Fibroblast of skin of right biceps (primary cell): ENCODE measurements at regions not wholly inside any gene's neighbourhood (a gene's known extent, or its start where the extent isn't known, plus 50 kb on each side); places are given as distances from the start of the nearest gene placed in this dataset.

Source experiments
- DNase-seq: peaks from one replicate; pipeline ENCODE4 v3.0.0-alpha.2; 2013

DNA sequence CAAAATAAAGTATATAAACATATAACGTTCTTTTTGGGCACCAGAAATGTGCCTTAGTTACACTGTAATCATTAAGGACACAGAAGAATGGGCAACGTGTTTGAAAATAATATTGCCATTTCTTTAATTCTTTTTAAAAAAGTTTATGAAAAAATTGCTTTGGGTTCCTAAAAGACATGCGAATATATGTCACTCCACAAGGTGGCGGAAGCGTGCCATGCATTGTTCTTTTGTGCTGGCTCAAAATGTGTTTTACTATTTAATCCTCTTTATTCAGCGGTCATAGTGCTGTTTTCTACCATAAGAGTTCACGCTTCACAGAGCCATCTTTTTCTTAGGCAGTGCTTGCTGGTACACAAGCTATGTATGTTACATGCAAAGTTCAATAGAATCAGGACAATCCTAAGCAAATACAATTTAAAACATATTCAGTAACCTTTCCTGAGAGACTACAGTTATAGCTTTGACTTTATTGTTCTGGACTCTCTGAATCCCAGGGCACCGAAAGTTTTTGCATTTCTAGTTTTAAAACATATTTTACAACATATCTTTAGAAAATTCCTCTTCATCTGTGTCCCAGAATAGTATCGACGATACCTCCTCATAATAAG lies 147.8 kb upstream of the ERBB4 start:
- peak; percentile 49 for DNase-seq

DNA sequence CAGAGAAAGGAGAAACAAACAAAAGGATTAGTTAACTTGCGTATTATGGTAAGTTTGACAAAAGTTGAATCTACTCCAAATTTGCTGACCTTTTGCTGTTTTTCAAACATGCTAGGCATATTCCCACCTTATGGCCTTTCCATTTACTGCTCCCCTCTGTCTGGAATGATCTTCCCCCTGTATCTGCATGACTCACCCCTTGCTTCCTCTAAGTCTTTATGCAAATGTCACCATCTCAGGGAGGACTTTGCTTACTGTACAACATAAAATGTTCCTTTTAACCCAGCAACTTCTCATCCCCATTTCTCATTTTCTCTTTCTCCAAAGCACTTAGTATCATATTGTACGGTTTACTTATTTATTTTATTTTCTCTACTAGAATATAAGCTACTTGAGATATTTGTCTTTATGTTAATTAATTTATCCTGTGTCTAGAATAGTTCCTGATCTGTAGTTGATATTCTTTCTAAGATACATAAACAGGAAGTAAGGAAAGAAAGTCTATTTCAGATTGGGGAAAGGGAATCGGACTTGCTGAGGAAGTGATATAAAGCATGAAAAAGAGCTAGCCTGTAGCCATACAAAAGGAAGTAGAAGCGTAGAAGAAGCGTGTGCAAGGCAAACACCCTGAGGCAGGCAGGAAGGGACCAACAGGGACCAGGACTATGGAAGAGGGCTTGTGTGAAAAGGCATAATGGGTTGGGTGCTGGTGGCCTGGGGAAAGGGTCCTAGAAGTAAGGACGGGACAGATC lies 144.9 kb upstream of the ERBB4 start:
- peak; percentile 9 for DNase-seq

DNA sequence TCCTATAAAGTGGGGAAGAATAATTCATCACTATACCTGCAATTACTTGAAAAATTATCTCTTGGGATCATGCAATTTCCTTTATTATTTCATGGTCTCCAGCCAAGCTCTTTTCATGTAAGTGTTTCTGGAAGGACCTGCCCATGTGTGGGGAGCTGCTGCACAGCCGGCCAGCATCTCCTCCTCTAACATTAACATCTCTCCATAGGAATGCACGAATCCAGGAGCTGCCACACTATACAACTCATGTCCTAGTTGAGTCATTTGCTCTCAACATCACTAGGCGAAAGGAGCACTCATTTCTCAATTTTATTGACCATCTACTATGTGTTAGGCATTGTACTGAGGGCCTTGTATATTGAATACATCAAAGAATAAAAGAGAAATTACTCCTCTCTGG lies 144.3 kb upstream of the ERBB4 start:
- DNase-seq = no peak

- DNase-seq = no peak
These were observed 138.9 kb upstream of the ERBB4 start for GRCh38 chr2:212677466-212677865.

GRCh38 chr2:212672186-212672585 lies 133.6 kb upstream of the ERBB4 start:
- no peak for DNase-seq

- no peak for DNase-seq
These were observed 131.2 kb upstream of the ERBB4 start for GRCh38 chr2:212669761-212670160.

DNA sequence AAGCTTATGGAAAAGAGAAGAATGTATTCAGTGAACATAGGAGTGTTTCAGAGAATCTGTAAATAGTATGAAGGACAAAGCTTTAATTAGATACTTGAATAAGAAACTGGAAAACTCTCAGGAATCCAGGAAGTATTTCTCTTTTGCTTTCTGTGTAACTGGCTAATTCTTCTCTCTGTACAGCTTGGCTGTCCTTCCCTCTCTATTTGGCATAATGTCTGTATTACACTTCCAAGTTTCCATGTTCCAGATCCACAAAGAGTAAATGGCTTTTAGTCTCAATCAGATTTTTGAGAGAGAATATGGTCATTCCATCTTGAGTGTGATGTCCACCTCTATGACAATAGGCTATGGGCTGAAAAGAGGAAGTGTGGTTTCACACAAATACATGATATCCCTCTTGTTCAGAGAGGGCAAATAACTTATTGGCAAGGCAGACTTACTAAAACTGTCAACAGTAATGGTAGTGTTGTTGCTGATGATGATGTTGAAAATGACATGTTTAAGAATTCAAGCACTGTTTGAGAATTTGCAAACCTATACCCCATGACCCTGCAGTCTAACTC lies 129.2 kb upstream of the ERBB4 start:
- DNase-seq = no peak

DNA sequence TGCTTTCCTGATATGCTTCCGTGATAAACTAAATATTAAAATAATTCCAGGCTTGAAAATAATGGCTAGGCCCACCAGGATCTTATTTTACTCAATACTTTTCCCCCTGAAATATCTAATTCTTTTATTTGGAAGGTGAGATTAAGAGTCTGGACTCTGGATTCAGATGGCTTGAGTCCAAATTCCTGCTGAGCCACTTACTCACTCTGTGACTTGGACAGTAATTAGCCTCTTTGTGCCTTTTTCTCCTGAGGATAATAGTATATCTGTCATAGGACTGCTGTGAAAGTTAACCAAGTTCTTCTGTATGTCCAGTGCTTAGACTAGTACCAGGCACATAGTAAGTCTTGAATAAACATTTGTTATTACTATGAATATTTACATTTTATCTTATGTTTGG lies 127.3 kb upstream of the ERBB4 start:
- no peak for DNase-seq

DNA sequence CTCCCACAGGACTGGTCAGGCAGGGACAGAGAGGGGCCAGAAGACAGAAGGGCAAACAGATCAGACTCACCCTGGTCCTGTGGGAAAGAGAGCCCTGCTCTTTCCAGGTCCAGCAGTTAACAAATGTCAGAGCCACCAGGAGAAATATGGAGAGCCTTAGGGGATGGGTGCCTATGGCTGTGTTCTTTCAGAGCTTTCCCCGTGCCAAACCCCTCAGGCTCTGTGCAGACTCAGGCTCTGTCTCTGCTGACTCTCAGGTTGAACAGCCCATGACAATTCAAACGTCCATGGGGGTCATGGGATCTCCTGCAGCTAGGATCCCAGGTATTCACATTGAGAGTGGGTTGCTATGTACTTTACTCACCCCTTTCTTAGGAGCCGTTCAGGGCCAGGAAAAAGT lies 120.8 kb upstream of the ERBB4 start:
- DNase-seq = no peak

DNA sequence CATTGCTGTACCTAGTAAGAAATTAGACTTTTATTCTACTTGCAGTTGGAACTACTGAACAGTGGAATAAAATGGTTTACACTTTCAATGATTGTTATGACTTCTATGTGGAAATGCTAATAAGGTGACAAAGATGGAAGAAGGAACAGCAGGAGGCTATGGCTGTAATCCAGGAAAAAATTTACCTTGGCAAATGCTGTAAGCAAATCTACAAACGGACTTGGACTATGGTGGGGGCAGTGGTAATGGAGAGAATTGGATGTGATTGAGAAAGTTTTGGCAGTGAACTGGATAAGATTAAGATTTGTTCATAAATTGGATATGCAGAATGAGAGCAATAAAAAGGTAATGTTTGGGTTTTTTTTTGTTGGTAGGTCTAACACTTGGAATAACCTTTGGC lies 111.0 kb upstream of the ERBB4 start:
- DNase-seq = no peak

DNA sequence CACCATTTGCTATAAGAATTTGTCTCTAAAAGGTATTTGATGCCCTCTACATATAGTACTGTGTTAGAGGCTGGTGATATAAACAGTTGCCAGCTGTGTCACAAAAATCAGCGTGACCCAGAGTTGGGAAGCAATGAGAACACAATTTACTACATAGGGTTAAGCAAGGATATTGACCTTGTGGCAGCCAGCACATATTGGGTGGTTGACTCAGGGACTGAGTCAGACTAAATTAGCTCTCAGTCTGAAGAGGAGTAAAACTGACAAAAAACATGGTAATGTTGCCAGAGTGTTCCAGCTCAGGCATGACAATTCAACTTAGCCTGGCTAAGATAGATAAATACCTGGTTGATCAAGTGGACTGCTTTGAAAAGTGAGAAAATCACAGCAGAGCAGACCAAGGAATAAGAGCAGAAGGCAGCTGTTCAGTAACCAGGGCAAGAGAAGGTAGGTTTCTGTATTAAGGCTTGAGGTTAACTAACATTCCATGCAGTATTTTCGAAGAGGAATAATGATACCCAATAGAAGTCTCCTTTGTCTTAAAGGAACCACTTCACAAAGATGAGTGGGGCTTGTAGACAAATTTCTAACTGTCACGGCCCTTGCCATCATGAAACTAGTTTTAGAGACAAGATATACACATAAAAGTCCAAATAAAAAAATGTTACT lies 108.2 kb upstream of the ERBB4 start:
- DNase-seq = peak; percentile 40

DNA sequence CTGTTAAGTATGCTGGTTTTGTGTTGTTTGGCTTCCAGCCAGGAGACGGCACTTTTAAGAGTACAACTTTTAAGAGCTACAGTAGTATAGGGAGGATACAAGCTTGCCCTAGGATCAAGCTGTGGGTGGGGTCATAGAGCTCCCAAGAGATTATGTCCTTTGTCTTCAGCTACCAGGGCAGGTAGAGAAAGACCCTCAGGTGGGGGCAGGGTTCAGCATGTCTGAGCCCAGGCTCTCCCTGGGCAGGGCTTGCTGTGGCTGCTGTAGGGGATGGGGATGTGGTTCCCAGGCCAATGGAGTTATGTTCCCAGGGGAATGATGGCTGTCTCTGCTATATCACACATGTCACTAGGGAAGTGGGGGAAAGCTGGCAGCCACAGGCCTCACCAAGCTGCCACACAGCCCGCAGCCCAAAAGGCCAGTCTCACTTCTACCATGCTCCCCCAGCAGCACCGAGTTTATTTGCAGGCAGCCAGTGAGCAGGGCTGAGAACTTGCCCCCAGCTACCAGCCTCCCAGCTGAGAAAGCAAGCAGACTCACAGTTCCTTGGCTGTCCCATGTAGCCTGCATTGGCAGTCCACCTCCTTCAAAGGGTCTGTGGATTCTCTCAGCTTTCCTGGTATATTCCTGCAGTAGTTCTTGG lies 105.7 kb upstream of the ERBB4 start:
- DNase-seq = no peak

GRCh38 chr2:212640428-212640827 lies 101.8 kb upstream of the ERBB4 start:
- DNase-seq = no peak

GRCh38 chr2:212638694-212639093 lies 100.1 kb upstream of the ERBB4 start:
- no peak for DNase-seq

GRCh38 chr2:212628586-212628985 lies 90.0 kb upstream of the ERBB4 start:
- DNase-seq = no peak

DNA sequence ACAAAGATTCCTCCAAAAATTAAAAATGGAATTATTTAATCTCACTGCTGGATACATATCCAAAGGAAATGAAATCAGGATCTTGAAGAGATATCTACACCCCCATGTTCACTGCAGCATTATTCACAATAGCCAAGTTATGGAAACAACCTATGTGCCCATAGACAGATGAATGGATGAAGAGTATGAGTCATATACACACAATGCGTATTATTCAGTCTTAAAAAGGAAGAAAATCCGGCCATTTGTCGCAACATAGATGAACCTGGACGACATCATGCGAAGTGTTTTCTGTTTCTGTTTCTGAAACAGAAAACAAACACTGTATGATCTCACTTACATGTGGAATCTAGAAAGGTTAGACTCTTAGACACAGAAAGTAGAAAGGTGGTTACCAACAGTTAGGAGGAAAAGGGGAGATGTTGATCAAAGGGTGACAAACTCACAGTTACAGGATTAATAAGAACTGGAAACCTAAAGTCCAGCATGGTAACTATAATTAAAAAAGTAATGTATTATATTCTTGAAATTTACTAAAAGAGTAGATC lies 87.8 kb upstream of the ERBB4 start:
- no peak for DNase-seq

- no peak for DNase-seq
These were observed 81.4 kb upstream of the ERBB4 start for GRCh38 chr2:212619954-212620353.

- DNase-seq = no peak
These were observed 80.0 kb upstream of the ERBB4 start for GRCh38 chr2:212618636-212619035.

GRCh38 chr2:212610872-212611425 lies 72.3 kb upstream of the ERBB4 start:
- no peak for DNase-seq

DNA sequence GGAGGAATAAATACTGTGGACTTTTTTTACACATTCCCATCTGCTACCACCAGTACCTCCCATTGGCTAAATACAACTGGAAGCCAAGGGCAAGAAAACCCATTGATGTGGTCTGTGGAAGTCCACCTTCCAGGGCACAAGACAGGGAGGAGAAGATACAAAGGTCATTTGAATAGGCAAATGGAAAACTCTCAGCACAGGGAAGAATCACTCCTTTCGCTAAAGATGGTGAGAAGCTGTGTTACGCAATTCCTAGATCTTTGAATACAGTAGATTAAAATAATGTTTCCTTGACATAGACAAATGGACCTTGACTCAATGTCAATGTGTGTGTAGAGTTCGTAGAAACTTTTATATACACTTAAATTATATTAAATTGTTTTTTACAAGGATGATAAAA lies 70.9 kb upstream of the ERBB4 start:
- no peak for DNase-seq

DNA sequence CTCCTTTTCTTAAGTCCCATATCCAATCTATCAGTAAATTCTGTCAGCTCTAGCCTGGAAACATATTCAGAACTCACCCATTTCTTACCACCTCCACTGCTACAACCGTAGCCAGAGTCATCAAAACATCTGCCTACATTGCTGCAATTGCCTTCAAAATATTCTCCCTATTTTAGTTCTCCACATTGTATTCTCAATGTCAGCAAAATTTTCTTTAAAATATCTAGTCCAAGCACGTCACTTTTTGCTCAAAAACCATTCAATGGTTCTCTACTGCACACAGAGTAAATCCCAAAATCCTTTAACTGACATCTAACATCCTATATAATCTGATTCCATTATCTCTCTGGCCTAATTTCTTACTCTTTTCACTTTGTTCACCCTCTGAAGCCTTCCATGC lies 68.5 kb upstream of the ERBB4 start:
- DNase-seq = no peak

- DNase-seq = no peak
These were observed 67.6 kb upstream of the ERBB4 start for GRCh38 chr2:212606232-212606631.

- no peak for DNase-seq
These were observed 58.1 kb upstream of the ERBB4 start for GRCh38 chr2:212596688-212597087.
